H1 (cell line): ENCODE measurements at regions not wholly inside any gene's neighbourhood (a gene's known extent, or its start where the extent isn't known, plus 50 kb on each side); places are given as distances from the start of the nearest gene placed in this dataset.

ENCODE experiments used
- CTCF ChIA-PET: fragments of 300-600 bp; sonication (Branson Sonifier 250); formaldehyde crosslinking; loops from one replicate; lab custom pipeline; 2021; ENCODE audit not compliant: partially characterized antibody; lab: Charles Lee
- POLR2A ChIA-PET: fragments of 300-600 bp; sonication (Branson Sonifier 250); formaldehyde crosslinking; loops from one replicate; lab custom pipeline; 2021; ENCODE audit warnings: inconsistent platforms; ENCODE audit not compliant: partially characterized antibody; lab: Charles Lee
- DNase-seq, 2 experiments: peaks; one replicate each; pipeline versions ENCODE4 v3.0.0 to v3.0.0-alpha.2; 2010 to 2022; ENCODE audit warnings: low spot score in 2 of 2, low read depth in 1 of 2, mixed read lengths in 1 of 2
- FAIRE-seq: peaks from 2 replicates; lab custom pipeline; 2011; peaks lifted over from hg19 to GRCh38; lab: Jason Lieb, UNC
- H2AFZ ChIP-seq: 2 replicates; pipeline ENCODE4 v1.8.1; 2012; ENCODE audit warnings: low read length, inconsistent platforms
- H2AK5ac ChIP-seq: 2 replicates; pipeline ENCODE4 v1.6.1; 2013; ENCODE audit warnings: low read depth, low read length
- H2BK120ac ChIP-seq: replicated peaks from 2 replicates; pipeline ENCODE3; 2013; ENCODE audit warnings: low read depth, low read length, inconsistent platforms
- H2BK12ac ChIP-seq: 2 replicates; pipeline ENCODE4 v1.6.1; 2013; ENCODE audit warnings: low read depth, low read length
- H2BK15ac ChIP-seq: 2 replicates; pipeline ENCODE4 v1.6.1; 2013; ENCODE audit warnings: low read length
- H2BK20ac ChIP-seq: 2 replicates; pipeline ENCODE4 v1.6.1; 2013; ENCODE audit warnings: low read length
- H2BK5ac ChIP-seq: 2 replicates; pipeline ENCODE4 v1.6.1; 2013; ENCODE audit warnings: low read depth, low read length
- H3K14ac ChIP-seq: 2 replicates; pipeline ENCODE4 v1.6.1; 2013; ENCODE audit warnings: inconsistent platforms; ENCODE audit not compliant: insufficient read length
- H3K18ac ChIP-seq: 2 replicates; pipeline ENCODE4 v1.6.1; 2013; ENCODE audit warnings: low read length; ENCODE audit errors: extremely low read depth
- H3K23ac ChIP-seq: 2 replicates; pipeline ENCODE4 v1.6.1; 2013; ENCODE audit warnings: inconsistent platforms; ENCODE audit not compliant: insufficient read length
- H3K23me2 ChIP-seq: 2 replicates; pipeline ENCODE4 v1.6.1; 2013; ENCODE audit warnings: low read depth, low read length
- H3K27ac ChIP-seq: 2 replicates; pipeline ENCODE4 v1.6.1; 2011; ENCODE audit warnings: low read depth, low read length, inconsistent platforms
- H3K27me3 ChIP-seq, 4 experiments: replicated peaks in 1 of 4; 1 replicate in 1 of 4; 2 replicates in 3 of 4; pipeline versions ENCODE4 v1.6.1 to v1.8.1; 2011 to 2013; ENCODE audit warnings: low read length in 3 of 4, mild to moderate bottlenecking in 3 of 4, inconsistent platforms in 2 of 4, mixed read lengths in 2 of 4, moderate library complexity in 1 of 4; ENCODE audit not compliant: control insufficient read depth in 3 of 4, insufficient read depth in 3 of 4; ENCODE audit errors: extremely low read depth in 1 of 4
- H3K36me3 ChIP-seq, 4 experiments: 2 replicates each; pipeline versions ENCODE4 v1.6.1 to v1.8.1; 2011 to 2013; ENCODE audit warnings: mild to moderate bottlenecking in 4 of 4, low read length in 3 of 4, moderate library complexity in 2 of 4, control low read depth in 1 of 4, inconsistent platforms in 1 of 4; ENCODE audit not compliant: insufficient read depth in 4 of 4, control insufficient read depth in 2 of 4
- H3K4ac ChIP-seq: replicated peaks from 2 replicates; pipeline ENCODE3; 2013; ENCODE audit warnings: low read length, low read depth, mixed read lengths, inconsistent platforms; ENCODE audit not compliant: insufficient read length
- H3K4me1 ChIP-seq, 4 experiments: replicated peaks in 1 of 4; 1 replicate in 1 of 4; 2 replicates in 3 of 4; pipeline versions ENCODE4 v1.6.1 to v1.8.1; 2011 to 2013; ENCODE audit warnings: low read length in 3 of 4, inconsistent platforms in 2 of 4, mixed read lengths in 1 of 4; ENCODE audit not compliant: insufficient read depth in 4 of 4, control insufficient read depth in 3 of 4
- H3K4me2 ChIP-seq, 2 experiments: 2 replicates each; pipeline versions ENCODE4 v1.6.1 to v1.8.1; 2011 to 2013; ENCODE audit warnings: low read depth in 2 of 2, low read length in 2 of 2, control low read depth in 1 of 2, inconsistent platforms in 1 of 2, mild to moderate bottlenecking in 1 of 2; ENCODE audit not compliant: insufficient read depth in 1 of 2
- H3K4me3 ChIP-seq, 4 experiments: fragments of 200-600, 300-600 bp in 1 of 4; sonication (generic), shearing (Covaris generic), sonication (Bioruptor Twin) in 1 of 4; 2 replicates each; pipeline versions ENCODE4 v1.5.1 to v1.8.1; 2011 to 2016; ENCODE audit warnings: low read length in 4 of 4, low read depth in 3 of 4, control low read depth in 2 of 4, inconsistent platforms in 2 of 4, mild to moderate bottlenecking in 2 of 4, mixed read lengths in 1 of 4, moderate library complexity in 1 of 4; ENCODE audit not compliant: insufficient read depth in 2 of 4; ENCODE audit errors: extremely low read depth in 1 of 4
- H3K56ac ChIP-seq: replicated peaks from 2 replicates; pipeline ENCODE3; 2013; ENCODE audit warnings: low read depth, mild to moderate bottlenecking, mixed read lengths, low read length, inconsistent platforms; ENCODE audit not compliant: insufficient read length
- H3K79me1 ChIP-seq: 2 replicates; pipeline ENCODE4 v1.6.1; 2013; ENCODE audit warnings: low read depth, low read length, control low read depth
- H3K79me2 ChIP-seq, 2 experiments: 2 replicates each; pipeline versions ENCODE4 v1.6.1 to v1.8.1; 2012 to 2013; ENCODE audit warnings: low read length in 2 of 2, mild to moderate bottlenecking in 2 of 2, inconsistent platforms in 1 of 2; ENCODE audit not compliant: insufficient read depth in 2 of 2, control insufficient read depth in 1 of 2
- H3K9ac ChIP-seq, 4 experiments: replicated peaks in 1 of 4; 1 replicate in 1 of 4; 2 replicates in 3 of 4; pipeline versions ENCODE4 v1.6.1 to v1.8.1; 2011 to 2013; ENCODE audit warnings: low read depth in 3 of 4, low read length in 3 of 4, control low read depth in 2 of 4, mild to moderate bottlenecking in 2 of 4, moderate library complexity in 2 of 4, inconsistent platforms in 1 of 4; ENCODE audit errors: extremely low read depth in 1 of 4
- H3K9me3 ChIP-seq, 2 experiments: 2 replicates each; pipeline versions ENCODE4 v1.6.1 to v1.8.1; 2012 to 2013; ENCODE audit warnings: mild to moderate bottlenecking in 2 of 2, moderate library complexity in 2 of 2, control low read depth in 1 of 2, inconsistent platforms in 1 of 2, low read depth in 1 of 2, low read length in 1 of 2, mixed read lengths in 1 of 2; ENCODE audit not compliant: insufficient read depth in 2 of 2
- H4K20me1 ChIP-seq, 2 experiments: replicated peaks in 1 of 2; 2 replicates each; pipeline versions ENCODE3 to v1.8.1; 2011 to 2013; ENCODE audit warnings: inconsistent platforms in 2 of 2, low read length in 2 of 2, mild to moderate bottlenecking in 1 of 2; ENCODE audit not compliant: insufficient read depth in 2 of 2, control insufficient read depth in 1 of 2
- H4K5ac ChIP-seq: 2 replicates; pipeline ENCODE4 v1.6.1; 2013; ENCODE audit warnings: low read length, low read depth, mixed read lengths, inconsistent platforms; ENCODE audit not compliant: insufficient read length
- H4K8ac ChIP-seq: 2 replicates; pipeline ENCODE4 v1.8.0; 2013; ENCODE audit warnings: mild to moderate bottlenecking, moderate library complexity, low read length, inconsistent platforms; ENCODE audit not compliant: insufficient read depth; ENCODE audit errors: extremely low read depth
- H4K91ac ChIP-seq: replicated peaks from 2 replicates; pipeline ENCODE3; 2013; ENCODE audit warnings: low read length, mixed read lengths, inconsistent platforms; ENCODE audit not compliant: insufficient read length
- BACH1 ChIP-seq: IDR thresholded peaks from 2 replicates; pipeline ENCODE4 v1.6.1; 2012; ENCODE audit warnings: low read length, improper control_type of control experiment
- BCL11A ChIP-seq, 2 experiments: IDR thresholded peaks; one replicate each; pipeline ENCODE4 v1.6.1; 2011; ENCODE audit warnings: low read depth in 2 of 2, low read length in 2 of 2, mild to moderate bottlenecking in 2 of 2
- CTCF ChIP-seq, 3 experiments: IDR thresholded peaks; 1 replicate in 2 of 3; 2 replicates in 1 of 3; pipeline versions ENCODE4 v1.5.1 to v1.6.1; 2011; ENCODE audit warnings: low read length in 3 of 3, mild to moderate bottlenecking in 3 of 3, inconsistent platforms in 2 of 3, low read depth in 1 of 3, moderate library complexity in 1 of 3; ENCODE audit not compliant: insufficient read depth in 1 of 3; ENCODE audit errors: control extremely low read depth in 1 of 3
- KDM1A ChIP-seq: fragments of 200-600, 300-600 bp; sonication (generic); IDR thresholded peaks from 2 replicates; pipeline ENCODE4 v1.7.1; 2016; ENCODE audit warnings: mild to moderate bottlenecking, low read length, borderline replicate concordance
- NANOG ChIP-seq: IDR thresholded peaks from 2 replicates; pipeline ENCODE4 v1.6.1; 2011; ENCODE audit warnings: low read length, low read depth, mild to moderate bottlenecking, inconsistent platforms; ENCODE audit not compliant: insufficient read depth, poor library complexity, severe bottlenecking
- NRF1 ChIP-seq: IDR thresholded peaks from 2 replicates; pipeline ENCODE4 v1.6.1; 2011; ENCODE audit warnings: mild to moderate bottlenecking, low read depth, low read length, improper control_type of control experiment
- POU5F1 ChIP-seq: IDR thresholded peaks from 2 replicates; pipeline ENCODE4 v1.6.1; 2011; ENCODE audit warnings: low read depth, mild to moderate bottlenecking, low read length, moderate library complexity
- RXRA ChIP-seq: IDR thresholded peaks from 2 replicates; pipeline ENCODE4 v1.6.1; 2011; ENCODE audit warnings: low read depth, mild to moderate bottlenecking, low read length, moderate library complexity; ENCODE audit not compliant: insufficient read depth
- SIRT6 ChIP-seq: IDR thresholded peaks from one replicate; pipeline ENCODE4 v1.7.1; 2012; ENCODE audit warnings: low read length, inconsistent platforms
- TCF12 ChIP-seq: IDR thresholded peaks from 2 replicates; pipeline ENCODE4 v1.6.1; 2011; ENCODE audit warnings: low read depth, mild to moderate bottlenecking, low read length
- TEAD4 ChIP-seq: IDR thresholded peaks from 2 replicates; pipeline ENCODE4 v1.6.1; 2012; ENCODE audit warnings: low read depth, low read length, inconsistent platforms, mixed read lengths
- USF2 ChIP-seq: IDR thresholded peaks from 2 replicates; pipeline ENCODE4 v1.6.1; 2011; ENCODE audit warnings: low read length, improper control_type of control experiment
- WGBS, 2 experiments: shearing (Covaris generic) in 1 of 2; methylation state at CpG; one replicate each; pipeline versions ENCODE4 v1.1.6 to v1.1.7; 2013 to 2015; ENCODE audit warnings: low lambda C conversion rate in 2 of 2, mixed read lengths in 2 of 2, inconsistent platforms in 1 of 2, low coverage in 1 of 2, missing lambda C conversion rate in 1 of 2; ENCODE audit not compliant: insufficient replicate concordance in 2 of 2, insufficient coverage in 1 of 2, insufficient read length in 1 of 2; ENCODE audit errors: extremely low coverage in 1 of 2, missing lambda C conversion rate in 1 of 2; 5-methylcytosine and 5-hydroxymethylcytosine counted together

DNA sequence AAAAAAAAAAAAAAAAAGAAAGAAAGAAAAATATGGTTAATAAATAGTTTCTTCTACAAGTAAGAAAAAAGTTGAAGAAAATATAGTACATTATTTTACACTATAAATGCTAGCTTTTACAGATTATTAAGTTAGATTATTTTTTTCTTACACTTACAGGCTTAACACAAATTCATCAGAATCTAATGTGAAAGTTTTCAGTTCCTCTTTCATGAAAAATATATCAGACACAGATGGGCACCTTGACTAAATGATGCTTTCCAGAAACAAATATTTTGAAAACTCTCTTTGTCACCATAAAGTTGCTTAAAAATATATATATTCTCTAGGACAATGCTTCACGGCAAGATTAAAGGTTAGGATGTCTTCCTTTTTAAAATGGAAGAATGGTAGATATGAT is 321.8 kb upstream of the HSF2 start:
- no peak overlapping the region for H2BK12ac ChIP-seq
- H3K4me3 ChIP-seq = no peak overlapping the region
- H3K79me1 ChIP-seq = no peaks in the 10 kb centered on the region
- FAIRE-seq (no peak), DNase-seq (no peak)
- H3K36me3 ChIP-seq = no peaks in the 10 kb centered on the region
- H3K23me2 ChIP-seq = peaks cover 1% of the 10 kb centered on the region; the same call in 1 of the 2 replicates
- no peaks in the 10 kb centered on the region for H3K9me3 ChIP-seq
- no peak overlapping the region for H3K4me2 ChIP-seq
- no peak overlapping the region for H4K91ac ChIP-seq
- ChIA-PET CTCF (no interaction called here), POLR2A (no interaction called here)
- no peak overlapping the region for H2BK5ac ChIP-seq
- H2BK20ac ChIP-seq = no peak overlapping the region
- H4K5ac ChIP-seq = no peak overlapping the region
- no peak overlapping the region for H3K27ac ChIP-seq
- H3K27me3 ChIP-seq = no peaks in the 10 kb centered on the region
- no peak overlapping the region for H3K18ac ChIP-seq
- H3K56ac ChIP-seq = no peak overlapping the region
- H3K9ac ChIP-seq = no peak overlapping the region
- H3K4ac ChIP-seq = no peak overlapping the region
- H2BK15ac ChIP-seq = no peak overlapping the region
- H2AFZ ChIP-seq = no peak overlapping the region
- H4K8ac ChIP-seq = no peak overlapping the region
- H2AK5ac ChIP-seq = no peak overlapping the region
- H3K14ac ChIP-seq = no peak overlapping the region
- no peaks in the 10 kb centered on the region for H3K79me2 ChIP-seq
- 96% methylated on average over 1 of the region's 1 CpG; no CpG with 5 or more reads in 1 of the 2 experiments for WGBS, 2 experiments
- no peak overlapping the region for H2BK120ac ChIP-seq
- H3K23ac ChIP-seq = no peak overlapping the region
- no peaks in the 10 kb centered on the region for H4K20me1 ChIP-seq
- H3K4me1 ChIP-seq = peaks cover 0 to 4% (median 0%) of the 10 kb centered on the region in 4 experiments; a peak in 2 of 7 replicates
- no peak for TF ChIP-seq RXRA
- TF ChIP-seq BACH1 = no peak
- TF ChIP-seq POU5F1 = no peak
- TF ChIP-seq KDM1A = no peak
- no peak for TF ChIP-seq USF2
- no peak for TF ChIP-seq NRF1
- TF ChIP-seq CTCF (IDR thresholded peaks at IDR 0.05; ENCODE audit: control extremely low read depth in 1 of 3, insufficient read depth in 1 of 3, low read depth in 1 of 3, low read length in 3 of 3) = no peak
- no peak for TF ChIP-seq NANOG
- TF ChIP-seq SIRT6 = no peak
- no peak for TF ChIP-seq TEAD4
- TF ChIP-seq TCF12 = no peak
- TF ChIP-seq BCL11A (IDR thresholded peaks at IDR 0.05; ENCODE audit: low read depth in 2 of 2, low read length in 2 of 2) = no peak
